Esophagus muscularis mucosa (tissue), 4 donors: ENCODE measurements at regions not wholly inside any gene's neighbourhood (a gene's known extent, or its start where the extent isn't known, plus 50 kb on each side); places are given as distances from the start of the nearest gene placed in this dataset.

Source experiments
- DNase-seq: peaks from one replicate; pipeline ENCODE4 v3.0.0-alpha.2; 2017; ENCODE audit errors: extremely low spot score
- H3K27ac ChIP-seq, 4 donors: fragments of 200-600 bp; sonication (generic); replicated peaks in 1 of 4; 1 replicate in 3 of 4; 2 replicates in 1 of 4; pipeline ENCODE4 v1.5.1; 2016 to 2019; ENCODE audit warnings: mild to moderate bottlenecking in 1 of 4
- H3K27me3 ChIP-seq, 4 donors: fragments of 200-600 bp; sonication (generic); one replicate each; pipeline versions ENCODE4 v1.5.1 to v1.6.0; 2016 to 2019
- H3K36me3 ChIP-seq, 4 donors: fragments of 200-600 bp; sonication (generic); one replicate each; pipeline ENCODE4 v1.5.1; 2016 to 2019
- H3K4me1 ChIP-seq, 4 donors: fragments of 200-600 bp; sonication (generic); one replicate each; pipeline ENCODE4 v1.5.1; 2016 to 2019
- H3K4me3 ChIP-seq, 4 donors: fragments of 200-600 bp; sonication (generic); 1 replicate in 2 of 4; 2 replicates in 2 of 4; pipeline ENCODE4 v1.5.1; 2016 to 2019; ENCODE audit warnings: mild to moderate bottlenecking in 4 of 4, moderate library complexity in 1 of 4
- H3K9me3 ChIP-seq, 4 donors: fragments of 200-600 bp; sonication (generic); 1 replicate in 3 of 4; 2 replicates in 1 of 4; pipeline ENCODE4 v1.5.1; 2016 to 2019
- CTCF ChIP-seq, 3 experiments: fragments of 200-600 bp in 2 of 3; fragments of 450-650 bp in 1 of 3; sonication (generic) in 2 of 3; IDR thresholded peaks; one replicate each; pipeline ENCODE4 v1.5.1; 2017 to 2019; ENCODE audit warnings: antibody characterized with exemption in 3 of 3, mild to moderate bottlenecking in 2 of 3, moderate library complexity in 1 of 3
- EP300 ChIP-seq: sonication (generic); formaldehyde crosslinking; IDR thresholded peaks from one replicate; pipeline ENCODE4 v1.6.1; 2017; ENCODE audit warnings: antibody characterized with exemption
- POLR2A ChIP-seq: fragments of 450-650 bp; IDR thresholded peaks from one replicate; pipeline ENCODE4 v1.6.1; 2017; ENCODE audit warnings: antibody characterized with exemption, moderate library complexity, mild to moderate bottlenecking, low read depth
- POLR2AphosphoS5 ChIP-seq, 2 donors: sonication (generic); formaldehyde crosslinking; IDR thresholded peaks; one replicate each; pipeline ENCODE4 v1.6.1; 2017; ENCODE audit warnings: antibody characterized with exemption in 2 of 2
- WGBS: methylation state at CpG from one replicate; pipeline ENCODE4 v1.1.5; 2018; 5-methylcytosine and 5-hydroxymethylcytosine counted together
- intact Hi-C: fragments of 100-400 bp; cut with DNase I; formaldehyde crosslinking; loops from one replicate; pipeline ENCODE4 v1.15.1; 2023

GRCh38 chr5:101036778-101037177 is 133.7 kb upstream of the ST8SIA4 start:
- H3K27me3 ChIP-seq, result no peaks in the 10 kb centered on the region
- WGBS, result 68% methylated on average over 4 of the region's 4 CpGs
- intact Hi-C loops, result no loop called here

GRCh38 chr5:101035425-101035824 is 132.3 kb upstream of the ST8SIA4 start:
- intact Hi-C loops, result no loop called here
- Histone ChIP-seq H3K4me1 (no peaks in the 10 kb centered on the region), H3K27me3 (no peaks in the 10 kb centered on the region), H3K27ac (no peak overlapping the region), H3K36me3 (no peaks in the 10 kb centered on the region), H3K4me3 (no peak overlapping the region), H3K9me3 (no peaks in the 10 kb centered on the region)
- 92% methylated on average over 3 of the region's 3 CpGs for WGBS
- no peak for DNase-seq
- TF ChIP-seq POLR2AphosphoS5 (IDR thresholded peaks at IDR 0.05) (no peak), EP300 (no peak), CTCF (IDR thresholded peaks at IDR 0.05) (no peak), POLR2A (no peak)

More at GRCh38 chr5:101036778-101037177, 133.7 kb upstream of the ST8SIA4 start:
- no peaks in the 10 kb centered on the region for H3K36me3 ChIP-seq
- H3K4me3 ChIP-seq, result no peak overlapping the region
- H3K27ac ChIP-seq, result no peak overlapping the region
- no peaks in the 10 kb centered on the region for H3K9me3 ChIP-seq
- H3K4me1 ChIP-seq, result no peaks in the 10 kb centered on the region
- no peak for TF ChIP-seq CTCF (IDR thresholded peaks at IDR 0.05)
- no peak for TF ChIP-seq POLR2AphosphoS5 (IDR thresholded peaks at IDR 0.05)
- TF ChIP-seq POLR2A, result no peak
- TF ChIP-seq EP300, result no peak
- no peak for DNase-seq

- 80% methylated on average over 2 of the region's 2 CpGs for WGBS
- TF ChIP-seq EP300 (no peak), POLR2A (no peak), CTCF (IDR thresholded peaks at IDR 0.05) (no peak), POLR2AphosphoS5 (IDR thresholded peaks at IDR 0.05) (no peak)
- intact Hi-C loops, result no loop called here
- H3K4me3 ChIP-seq, result no peak overlapping the region
- no peaks in the 10 kb centered on the region for H3K36me3 ChIP-seq
- no peaks in the 10 kb centered on the region for H3K9me3 ChIP-seq
- no peak for DNase-seq
- H3K27ac ChIP-seq, result no peak overlapping the region
- no peaks in the 10 kb centered on the region for H3K27me3 ChIP-seq
- no peaks in the 10 kb centered on the region for H3K4me1 ChIP-seq
Measured at GRCh38 chr5:101024299-101024698, 121.2 kb upstream of the ST8SIA4 start.

GRCh38 chr5:101018299-101018698 is 115.2 kb upstream of the ST8SIA4 start:
- H3K9me3 ChIP-seq, result no peaks in the 10 kb centered on the region
- H3K36me3 ChIP-seq, result no peaks in the 10 kb centered on the region
- WGBS, result 65% methylated on average over 1 of the region's 1 CpG
- DNase-seq, result no peak
- TF ChIP-seq EP300 (no peak), POLR2A (no peak), CTCF (IDR thresholded peaks at IDR 0.05) (no peak), POLR2AphosphoS5 (IDR thresholded peaks at IDR 0.05) (no peak)
- intact Hi-C loops, result no loop called here
- no peak overlapping the region for H3K4me3 ChIP-seq
- no peak overlapping the region for H3K27ac ChIP-seq
- no peaks in the 10 kb centered on the region for H3K27me3 ChIP-seq
- H3K4me1 ChIP-seq, result no peaks in the 10 kb centered on the region

GRCh38 chr5:101012880-101013279 is 109.8 kb upstream of the ST8SIA4 start:
- no peak for DNase-seq
- WGBS, result 59% methylated on average over 2 of the region's 2 CpGs
- TF ChIP-seq POLR2A (no peak), POLR2AphosphoS5 (IDR thresholded peaks at IDR 0.05) (no peak), CTCF (IDR thresholded peaks at IDR 0.05) (no peak), EP300 (no peak)
- Histone ChIP-seq H3K4me3 (no peak overlapping the region), H3K27me3 (no peaks in the 10 kb centered on the region), H3K36me3 (no peaks in the 10 kb centered on the region), H3K27ac (no peak overlapping the region), H3K9me3 (no peaks in the 10 kb centered on the region), H3K4me1 (no peaks in the 10 kb centered on the region)
- intact Hi-C loops, result no loop called here
